Colon (tissue), 2 donors: ENCODE measurements at regions not wholly inside any gene's neighbourhood (a gene's known extent, or its start where the extent isn't known, plus 50 kb on each side); places are given as distances from the start of the nearest gene placed in this dataset.

Experiments used
- FAIRE-seq: peaks from 2 replicates; lab custom pipeline; 2012; peaks lifted over from hg19 to GRCh38; lab: Jason Lieb, UNC
- donor health status: control.
- donor health status: control.

DNA sequence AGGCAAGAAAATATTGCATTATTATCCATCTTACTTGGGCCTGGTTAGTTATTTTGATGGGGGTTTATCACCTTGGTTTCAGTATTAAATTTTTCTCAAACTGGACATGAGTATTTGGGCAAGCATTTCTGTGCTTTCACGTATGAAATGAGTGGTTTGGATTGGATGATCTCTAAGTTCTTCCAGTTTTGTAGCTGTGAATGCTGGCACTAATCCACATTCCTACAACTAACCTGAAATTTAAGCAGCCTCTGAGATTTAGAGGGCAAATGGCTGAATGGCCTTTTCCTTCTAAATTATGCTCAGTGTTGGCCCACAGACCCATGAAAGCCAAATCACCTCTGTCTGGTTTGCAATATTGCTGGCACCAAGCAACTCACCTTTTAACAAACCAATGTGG is 475.0 kb upstream of the B3GALT2 start:
- FAIRE-seq, result no peak

GRCh38 chr1:193660428-193660827 is 474.0 kb upstream of the B3GALT2 start:
- FAIRE-seq, result no peak

DNA sequence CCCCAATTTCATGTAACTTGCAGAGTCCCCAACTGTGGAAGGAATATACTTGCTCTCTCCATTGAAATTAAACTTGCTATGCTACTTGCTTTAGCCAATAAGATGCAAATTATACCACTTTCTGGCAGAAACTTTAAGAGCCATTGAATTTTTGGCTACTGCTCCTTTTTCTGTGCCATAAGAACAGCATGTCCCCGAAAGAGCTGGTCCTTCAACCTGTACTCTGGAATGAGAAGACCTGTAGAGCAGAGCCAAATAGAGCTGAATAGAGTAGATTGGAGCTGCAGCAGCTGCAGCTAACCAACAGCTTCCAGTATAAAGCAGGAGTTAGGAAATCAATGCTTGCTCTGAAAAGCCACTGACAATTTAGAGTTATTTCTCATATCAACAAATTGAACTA is 472.3 kb upstream of the B3GALT2 start:
- FAIRE-seq, result no peak

- no peak for FAIRE-seq
Measured at GRCh38 chr1:193658081-193658480, 471.7 kb upstream of the B3GALT2 start.

- no peak for FAIRE-seq
Measured at GRCh38 chr1:193657552-193657951, 471.1 kb upstream of the B3GALT2 start.

DNA sequence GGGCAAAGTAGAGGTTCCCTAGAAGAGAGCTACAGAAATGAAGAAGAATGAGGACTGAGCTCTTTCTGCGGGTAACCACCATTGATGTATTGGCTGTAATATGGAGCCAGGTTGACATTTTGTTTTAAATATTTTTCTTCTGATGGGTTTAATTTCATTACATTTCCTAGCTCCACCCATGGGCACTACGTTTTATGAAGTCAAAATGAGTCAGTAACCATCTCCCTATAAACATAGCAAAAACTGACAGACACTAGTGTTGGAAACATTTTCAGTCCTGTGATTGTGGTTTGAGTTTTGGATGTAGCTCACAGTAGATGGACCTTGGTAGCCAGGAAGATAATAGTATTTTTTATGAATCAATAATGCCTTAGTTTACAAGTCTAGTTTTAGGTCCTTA is 470.4 kb upstream of the B3GALT2 start:
- no peak for FAIRE-seq

- FAIRE-seq, result no peak
Measured at GRCh38 chr1:193654951-193655735, 468.7 kb upstream of the B3GALT2 start.

- FAIRE-seq, result no peak
Measured at GRCh38 chr1:193649587-193649986, 463.2 kb upstream of the B3GALT2 start.

DNA sequence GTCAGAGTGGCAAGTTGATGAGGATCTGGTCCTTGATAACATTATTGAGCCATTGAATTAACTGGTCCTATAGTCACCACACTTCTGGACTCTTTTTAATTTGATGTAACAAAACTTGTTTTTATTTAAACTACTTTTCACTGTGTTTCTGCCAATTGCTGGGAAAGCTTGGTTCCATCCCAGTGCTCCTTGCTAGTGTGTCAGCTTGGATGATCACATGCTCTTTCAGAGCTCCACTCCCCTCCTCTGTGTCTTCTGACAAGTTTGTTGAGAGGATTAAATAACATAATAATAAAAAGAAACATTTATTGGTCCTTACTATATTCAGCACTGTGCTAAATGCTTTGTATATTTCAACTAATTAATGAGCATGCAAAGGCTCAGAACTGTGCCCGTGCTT is 448.5 kb upstream of the B3GALT2 start:
- FAIRE-seq, result no peak

GRCh38 chr1:193634470-193634869 is 448.1 kb upstream of the B3GALT2 start:
- FAIRE-seq, result no peak

- no peak for FAIRE-seq
Measured at GRCh38 chr1:193633991-193634390, 447.6 kb upstream of the B3GALT2 start.

GRCh38 chr1:193633093-193633492 is 446.7 kb upstream of the B3GALT2 start:
- FAIRE-seq, result no peak

GRCh38 chr1:193631306-193631705 is 444.9 kb upstream of the B3GALT2 start:
- no peak for FAIRE-seq

DNA sequence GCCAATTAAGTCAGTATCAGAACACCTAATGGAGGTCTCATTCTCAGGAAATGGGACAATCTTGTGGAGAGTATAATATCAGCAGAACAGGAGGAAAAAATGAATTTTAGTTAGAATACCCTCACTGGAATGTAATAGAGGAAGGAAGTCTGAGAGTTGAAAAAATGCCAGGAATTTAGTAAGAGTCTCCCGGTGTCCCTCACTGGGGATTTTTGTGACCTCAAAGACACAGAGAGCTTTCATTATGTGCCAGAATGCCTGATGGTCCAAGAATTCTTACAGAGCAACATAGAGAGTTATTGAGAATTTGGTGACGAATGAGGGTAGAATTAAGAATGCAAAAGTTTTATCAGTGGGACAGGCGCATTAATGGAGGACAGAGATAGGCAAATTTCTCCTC is 443.5 kb upstream of the B3GALT2 start:
- no peak for FAIRE-seq

- FAIRE-seq, result no peak
Measured at GRCh38 chr1:193626695-193627094, 440.3 kb upstream of the B3GALT2 start.

DNA sequence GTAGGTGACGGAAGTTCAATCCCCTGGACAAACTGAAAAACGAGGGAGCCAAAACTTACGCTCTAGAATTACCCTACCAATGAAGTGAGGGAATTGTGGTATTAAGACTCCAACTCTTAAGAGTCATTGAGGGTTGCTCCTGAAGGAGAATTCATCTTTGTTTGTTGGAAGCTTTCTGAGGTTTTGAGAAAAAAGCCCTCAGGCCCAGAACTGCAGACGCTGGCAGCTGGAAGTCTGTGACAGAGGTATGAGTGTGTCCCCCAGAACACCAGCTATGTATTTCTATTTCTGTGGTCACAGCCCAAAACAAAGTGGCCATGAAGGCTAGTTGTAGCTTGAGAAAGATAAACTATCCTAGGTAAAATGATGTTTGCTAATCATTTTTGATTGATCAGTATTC is 438.8 kb upstream of the B3GALT2 start:
- FAIRE-seq, result no peak

DNA sequence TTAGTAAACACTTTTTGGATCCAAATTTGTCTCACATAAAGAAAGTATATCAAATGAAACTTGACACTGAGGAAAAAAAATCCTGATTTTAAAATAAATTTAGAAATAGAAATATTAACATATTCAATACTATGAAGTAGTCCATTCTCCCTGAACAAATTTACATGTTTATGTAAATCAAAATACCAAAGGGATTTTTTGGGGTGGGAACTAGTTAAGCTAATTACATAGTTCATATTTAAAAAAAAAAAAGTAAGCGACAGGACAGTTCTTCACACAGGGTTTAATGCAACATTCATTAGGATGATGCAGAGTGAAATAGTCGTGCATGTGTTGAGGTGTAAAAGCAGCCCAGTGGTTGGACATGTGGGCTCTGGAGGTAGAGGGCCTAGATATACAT is 433.5 kb upstream of the B3GALT2 start:
- no peak for FAIRE-seq

GRCh38 chr1:193614817-193615216 is 428.4 kb upstream of the B3GALT2 start:
- FAIRE-seq, result no peak

- FAIRE-seq, result no peak
Measured at GRCh38 chr1:193614275-193614674, 427.9 kb upstream of the B3GALT2 start.

DNA sequence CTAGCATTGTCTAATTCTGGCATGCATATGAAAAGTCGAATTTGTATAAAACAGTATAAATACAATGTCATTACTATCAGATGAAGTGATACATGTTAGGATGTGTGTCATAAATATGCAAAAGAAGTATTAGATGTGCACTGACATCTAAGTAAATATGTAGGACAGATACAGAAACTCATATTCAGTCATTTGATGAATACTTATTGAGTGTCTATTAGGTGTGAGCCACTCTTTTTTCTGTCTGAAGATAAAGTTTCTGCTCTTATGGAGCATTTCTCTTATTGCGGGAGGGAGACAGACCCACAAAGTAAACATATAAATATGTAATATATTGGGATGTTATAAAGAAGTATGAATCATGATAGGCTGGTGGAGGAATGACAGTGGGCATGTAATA is 426.6 kb upstream of the B3GALT2 start:
- no peak for FAIRE-seq

GRCh38 chr1:193609592-193609991 is 423.2 kb upstream of the B3GALT2 start:
- FAIRE-seq, result no peak

- FAIRE-seq, result no peak
Measured at GRCh38 chr1:193607787-193608186, 421.4 kb upstream of the B3GALT2 start.

DNA sequence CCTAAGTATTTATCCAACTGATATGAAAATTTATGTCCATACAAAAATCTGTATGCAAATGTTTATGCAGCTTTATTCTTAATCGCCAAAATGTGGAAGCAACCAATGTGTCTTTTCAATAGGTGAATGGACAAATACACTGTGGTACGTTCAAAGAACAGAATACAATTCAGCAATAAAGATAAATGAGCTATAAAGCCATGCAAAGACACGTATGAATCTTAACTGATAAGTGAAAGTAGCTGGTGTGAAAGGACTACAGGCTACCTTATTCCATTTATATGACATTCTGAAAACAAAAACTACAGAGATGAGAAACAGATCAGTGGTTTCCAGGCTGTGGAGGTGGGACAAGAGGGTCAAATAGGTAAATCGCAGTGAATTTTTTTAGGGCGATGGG is 419.6 kb upstream of the B3GALT2 start:
- no peak for FAIRE-seq

GRCh38 chr1:193602705-193603104 is 416.3 kb upstream of the B3GALT2 start:
- FAIRE-seq, result no peak
